GM18507 (cell line): ENCODE measurements at regions not wholly inside any gene's neighbourhood (a gene's known extent, or its start where the extent isn't known, plus 50 kb on each side); places are given as distances from the start of the nearest gene placed in this dataset.
"Not testable (repeated sequence)": the region's sequence is repeated elsewhere in the genome, so short reads cannot be mapped to it uniquely, and the experiment has no call there.

Source experiments
- DNase-seq: peaks from one replicate; pipeline ENCODE4 v3.0.0; 2011; ENCODE audit warnings: low read depth; ENCODE audit not compliant: insufficient read length; ENCODE audit errors: extremely low spot score
- FAIRE-seq: peaks from 2 replicates; lab custom pipeline; 2011; peaks lifted over from hg19 to GRCh38; lab: Jason Lieb, UNC

GRCh38 chr12:127987199-127987901, 279.6 kb upstream of the TMEM132C start:
- DNase-seq (no peak), FAIRE-seq (no peak)

GRCh38 chr12:127991485-127991884, 275.5 kb upstream of the TMEM132C start:
- no peak for FAIRE-seq
- DNase-seq, result no peak

GRCh38 chr12:127998988-127999387, 268.0 kb upstream of the TMEM132C start:
- no peak for FAIRE-seq
- DNase-seq, result no peak

- DNase-seq (no peak), FAIRE-seq (no peak)
These were observed 262.5 kb upstream of the TMEM132C start for GRCh38 chr12:128004383-128004938.

- FAIRE-seq (no peak), DNase-seq (no peak)
These were observed 259.7 kb upstream of the TMEM132C start for GRCh38 chr12:128007250-128007649.

GRCh38 chr12:128008341-128008740, 258.6 kb upstream of the TMEM132C start:
- FAIRE-seq, result no peak
- no peak for DNase-seq

- no peak for FAIRE-seq
- no peak for DNase-seq
These were observed 257.9 kb upstream of the TMEM132C start for GRCh38 chr12:128009108-128009507.

GRCh38 chr12:128012110-128012509, 254.9 kb upstream of the TMEM132C start:
- FAIRE-seq (no peak), DNase-seq (no peak)

- FAIRE-seq, result no peak
- no peak for DNase-seq
These were observed 251.7 kb upstream of the TMEM132C start for GRCh38 chr12:128015276-128015675.

- FAIRE-seq (no peak), DNase-seq (no peak)
These were observed 248.9 kb upstream of the TMEM132C start for GRCh38 chr12:128018067-128018466.

- FAIRE-seq, result no peak
These were observed 246.9 kb upstream of the TMEM132C start for GRCh38 chr12:128019996-128020544.

GRCh38 chr12:128021561-128021960, 245.4 kb upstream of the TMEM132C start:
- FAIRE-seq (no peak), DNase-seq (no peak)

More at GRCh38 chr12:128019996-128020544, 246.9 kb upstream of the TMEM132C start:
- DNase-seq, result no peak

- FAIRE-seq, result no peak
- no peak for DNase-seq
These were observed 241.3 kb upstream of the TMEM132C start for GRCh38 chr12:128025589-128026245.

GRCh38 chr12:128026696-128027574, 240.0 kb upstream of the TMEM132C start:
- DNase-seq (no peak), FAIRE-seq (no peak)

- no peak for FAIRE-seq
- no peak for DNase-seq
These were observed 233.5 kb upstream of the TMEM132C start for GRCh38 chr12:128033473-128033872.

GRCh38 chr12:128040971-128041370, 226.0 kb upstream of the TMEM132C start:
- no peak for FAIRE-seq
- no peak for DNase-seq

- FAIRE-seq, DNase-seq: not testable (repeated sequence)
These were observed 224.7 kb upstream of the TMEM132C start for GRCh38 chr12:128042283-128042682.

GRCh38 chr12:128042825-128043224, 224.1 kb upstream of the TMEM132C start:
- FAIRE-seq (no peak), DNase-seq (no peak)

GRCh38 chr12:128043317-128043716, 223.7 kb upstream of the TMEM132C start:
- DNase-seq (no peak), FAIRE-seq (no peak)
